CD4-positive, alpha-beta T cell treated with Interferon alpha-2 for 1 hour (primary cell): ENCODE measurements at regions not wholly inside any gene's neighbourhood (a gene's known extent, or its start where the extent isn't known, plus 50 kb on each side); places are given as distances from the start of the nearest gene placed in this dataset.

Experiments
- DNase-seq, 2 donors: peaks; one replicate each; pipeline ENCODE4 v3.0.0-alpha.2; 2020 to 2022

DNA sequence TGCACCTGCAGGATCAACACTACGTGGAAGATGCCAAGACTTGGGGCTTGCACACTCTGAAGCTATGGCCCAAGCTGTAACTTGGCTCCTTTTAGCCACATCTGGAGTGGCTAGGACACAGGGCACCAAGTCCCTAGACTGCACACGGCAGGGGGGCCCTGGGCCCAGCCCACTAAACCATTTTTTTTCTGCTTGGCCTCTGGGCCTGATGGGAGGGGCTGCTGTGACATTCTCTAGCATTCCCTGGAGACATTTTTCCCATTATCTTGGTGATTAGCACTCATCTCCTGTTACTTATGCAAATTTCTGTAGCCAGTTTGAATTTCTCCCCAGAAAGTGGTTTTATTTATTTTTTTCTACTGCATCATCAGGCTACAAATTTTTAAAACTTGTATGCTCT is 1080.7 kb downstream of the LRFN5 start:
- no peak for DNase-seq

DNA sequence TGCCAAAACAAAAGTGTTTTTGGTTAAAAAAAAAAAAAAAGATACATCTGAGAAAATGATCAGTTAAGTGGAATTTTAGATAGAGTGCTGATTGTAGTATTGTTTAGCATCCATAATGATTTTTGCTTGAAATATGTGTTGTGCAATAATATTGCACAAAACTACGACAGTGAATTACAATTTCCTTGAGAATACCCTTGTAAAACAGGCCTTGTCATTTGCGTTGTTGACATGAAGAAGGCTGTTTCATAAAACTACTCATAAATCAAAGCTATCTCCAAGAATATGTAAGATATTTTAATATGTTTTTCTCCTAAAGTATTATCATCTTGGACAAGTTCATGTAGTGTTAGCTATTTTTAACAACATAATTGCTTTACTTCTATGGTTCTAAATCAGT is 1077.0 kb downstream of the LRFN5 start:
- DNase-seq, result no peak

DNA sequence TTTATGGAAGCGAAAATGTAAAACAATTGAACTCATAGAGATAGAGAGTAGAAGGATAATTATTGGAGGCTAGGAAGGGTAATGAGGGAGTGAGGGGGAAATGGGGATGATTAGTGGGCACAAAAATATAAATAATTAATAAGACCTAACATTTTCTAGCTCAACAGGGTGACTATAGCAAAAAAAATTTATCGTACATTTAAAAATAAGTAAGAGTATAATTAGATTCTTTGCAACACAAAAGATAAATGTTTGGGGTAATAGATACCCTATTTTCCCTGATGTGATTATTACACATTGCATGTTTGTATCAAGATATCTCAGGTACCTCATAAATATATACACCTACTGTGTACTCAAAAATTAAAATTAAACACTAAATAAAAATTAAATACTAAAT is 1070.0 kb downstream of the LRFN5 start:
- DNase-seq, result no peak

DNA sequence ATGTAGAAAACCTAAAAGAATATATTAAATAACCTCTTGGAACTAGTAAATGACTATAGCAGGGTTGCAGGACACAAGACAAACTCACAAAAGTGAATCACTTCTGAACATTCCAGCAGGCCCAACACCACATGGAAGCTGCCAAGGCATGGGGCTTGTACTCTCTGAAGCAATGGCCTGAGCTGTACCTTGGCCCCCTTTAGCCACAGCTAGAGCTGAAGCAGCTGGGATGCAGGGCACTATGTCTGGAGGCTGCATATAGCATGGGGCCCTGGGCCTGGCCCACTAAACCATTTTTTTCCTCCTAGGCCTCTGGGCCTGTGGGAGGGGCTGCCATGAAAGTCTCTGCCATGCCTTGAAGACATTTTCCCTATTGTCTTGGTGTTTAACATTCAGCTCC is 1067.3 kb downstream of the LRFN5 start:
- DNase-seq, result no peak

DNA sequence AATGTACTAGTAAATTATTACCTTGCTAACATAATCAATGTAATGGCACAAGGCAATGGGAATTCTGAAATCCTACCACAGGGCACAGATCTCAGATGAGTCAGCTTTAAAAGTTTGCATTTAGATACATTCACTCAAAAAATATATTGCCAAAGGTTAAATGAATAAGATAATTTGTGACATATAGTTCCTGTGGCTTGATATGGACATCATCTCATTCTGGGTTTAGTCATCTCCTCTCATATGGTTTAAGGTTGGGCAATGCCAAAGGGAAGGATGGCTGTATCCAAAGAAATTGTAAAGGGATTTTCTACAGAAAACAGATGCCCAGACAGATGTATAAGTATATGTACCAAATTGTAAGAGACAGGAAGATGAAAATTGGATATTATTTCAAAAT is 1065.0 kb downstream of the LRFN5 start:
- DNase-seq, result no peak

DNA sequence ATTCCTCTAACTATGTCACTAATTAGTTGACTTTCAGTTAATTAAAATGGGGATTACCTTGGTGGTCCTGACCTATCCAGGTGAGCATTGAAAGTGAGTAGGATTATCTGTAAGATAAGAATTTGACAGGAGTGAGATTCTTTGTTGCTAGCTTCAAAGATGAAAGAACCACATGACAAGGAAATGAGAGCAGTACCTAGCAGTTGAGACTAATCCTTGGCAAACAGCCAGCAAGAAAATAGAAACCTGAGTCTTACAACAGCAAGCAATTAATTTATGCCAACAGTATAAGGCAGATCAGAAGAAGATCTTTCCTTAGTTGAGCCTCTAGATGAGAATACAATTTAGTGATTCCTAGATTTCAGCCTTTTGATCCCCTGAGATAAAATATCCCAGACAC is 1058.4 kb downstream of the LRFN5 start:
- DNase-seq, result no peak

DNA sequence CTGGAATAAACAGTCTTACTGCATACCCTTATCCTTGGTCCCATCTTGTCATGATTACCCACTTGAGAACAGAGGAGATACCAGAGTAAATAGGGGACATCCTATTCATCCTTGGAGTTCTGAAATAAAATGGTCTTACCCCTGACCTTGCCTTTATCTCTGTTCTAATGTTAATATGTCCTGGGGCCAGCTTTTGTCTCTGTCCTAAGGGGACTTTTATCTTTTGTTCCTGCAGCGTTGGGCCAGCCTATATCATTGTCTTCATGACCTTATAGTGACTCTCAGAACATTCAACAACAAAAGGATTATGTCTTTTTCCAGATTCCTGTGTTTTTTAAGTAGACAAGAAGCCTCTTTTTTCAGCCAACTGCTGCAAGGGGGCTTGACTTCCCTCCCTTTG is 1057.5 kb downstream of the LRFN5 start:
- DNase-seq, result no peak

DNA sequence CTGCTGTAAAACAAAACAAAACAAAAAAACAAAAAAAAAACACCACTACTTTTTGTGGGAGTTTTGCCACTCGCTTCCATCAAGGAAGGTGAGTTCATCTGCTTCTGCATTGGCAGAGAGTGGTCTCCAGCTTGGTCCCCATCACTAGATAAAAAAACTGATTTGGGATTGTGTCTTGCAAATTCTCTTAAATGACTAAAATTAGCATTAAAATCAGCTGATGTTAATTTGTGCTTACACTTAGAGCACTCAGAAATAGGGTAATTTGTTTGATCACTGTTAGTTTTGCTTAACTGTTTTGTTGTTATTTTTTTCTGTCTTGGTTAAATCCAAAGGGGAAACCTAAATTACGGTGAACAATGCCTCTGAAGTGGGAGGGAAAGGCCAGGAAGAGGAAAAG is 1048.0 kb downstream of the LRFN5 start:
- no peak for DNase-seq

DNA sequence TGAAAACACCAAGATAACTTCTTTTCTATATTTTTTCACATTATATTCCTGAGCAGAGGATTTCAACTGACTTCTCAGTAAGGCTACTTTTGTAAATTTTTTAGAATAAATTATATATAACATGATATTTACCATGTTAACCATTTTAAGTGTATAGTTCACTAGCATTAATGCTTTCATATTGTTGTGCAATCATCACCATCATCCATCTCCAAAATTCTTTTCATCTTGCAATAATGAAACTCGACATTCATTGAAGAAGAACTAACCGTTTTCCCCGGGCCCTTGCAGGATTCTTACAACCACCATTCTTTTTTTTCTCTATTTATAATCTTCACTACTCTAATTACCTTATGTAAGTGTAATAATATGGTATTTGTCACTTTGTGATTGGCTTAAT is 1036.1 kb downstream of the LRFN5 start:
- no peak for DNase-seq

DNA sequence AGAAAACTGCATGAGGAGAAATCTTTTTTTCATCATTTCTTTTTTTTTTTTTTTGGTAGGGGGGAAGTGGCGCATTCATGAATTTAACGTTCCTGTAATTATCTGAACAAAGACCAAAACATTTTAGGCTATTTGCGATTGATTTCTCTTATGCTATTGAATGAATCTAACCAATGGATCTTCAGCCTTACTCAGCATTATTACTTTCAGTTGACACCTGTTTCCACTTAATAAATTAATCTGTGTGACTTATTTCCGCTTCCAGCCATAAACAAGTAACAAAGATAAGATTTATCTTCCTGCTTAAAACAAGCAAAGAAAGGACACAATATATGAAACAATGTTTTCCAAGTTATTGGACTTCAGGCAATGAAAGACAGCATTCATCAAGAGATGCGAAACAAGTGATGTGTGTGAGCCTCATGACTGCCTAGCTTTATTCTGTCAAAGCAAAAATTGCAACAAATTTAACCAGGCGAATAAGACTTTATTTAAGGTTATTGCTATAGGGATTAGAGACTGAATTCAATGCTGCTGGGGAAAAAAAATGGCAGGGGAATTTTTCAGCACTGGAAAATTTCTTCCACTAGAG is 1026.9 kb downstream of the LRFN5 start:
- no peak for DNase-seq

DNA sequence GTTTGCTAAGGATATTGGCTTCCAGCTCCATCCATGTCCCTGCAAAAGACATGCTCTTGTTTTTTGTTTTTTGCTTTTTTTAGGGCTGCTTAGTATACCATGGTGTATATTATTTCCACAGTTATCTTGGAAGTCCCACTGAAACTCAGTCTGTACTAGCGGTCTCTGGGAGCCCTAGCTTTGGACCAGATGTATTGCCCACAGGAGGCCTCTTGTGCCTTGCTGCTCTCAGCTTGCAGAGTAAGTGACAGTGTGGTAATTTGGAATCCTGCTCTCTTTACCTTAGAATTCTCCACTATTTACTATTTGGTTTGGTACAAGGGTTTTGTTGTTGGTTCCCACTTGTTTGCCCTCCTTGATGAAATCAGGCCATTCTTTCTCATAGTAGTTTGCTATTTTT is 1022.9 kb downstream of the LRFN5 start:
- no peak for DNase-seq

DNA sequence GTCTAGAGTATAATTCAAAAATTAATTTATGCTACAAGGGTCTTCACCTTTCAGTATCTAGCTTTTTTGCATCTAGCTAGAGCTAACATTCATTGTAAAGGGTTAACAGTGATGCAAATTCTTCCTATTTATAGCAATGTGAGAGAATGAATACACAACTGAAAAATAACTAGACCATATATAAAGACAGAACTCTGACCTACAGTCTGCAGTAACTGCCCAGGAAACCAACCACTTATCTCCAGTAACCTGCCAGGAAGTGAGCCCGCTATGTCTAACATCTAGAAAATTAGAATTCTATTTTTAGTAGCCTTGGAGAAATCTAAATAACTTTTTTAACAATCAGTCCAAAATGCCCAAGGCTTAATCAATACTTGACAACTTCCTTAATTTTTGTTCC is 1021.9 kb downstream of the LRFN5 start:
- no peak for DNase-seq

DNA sequence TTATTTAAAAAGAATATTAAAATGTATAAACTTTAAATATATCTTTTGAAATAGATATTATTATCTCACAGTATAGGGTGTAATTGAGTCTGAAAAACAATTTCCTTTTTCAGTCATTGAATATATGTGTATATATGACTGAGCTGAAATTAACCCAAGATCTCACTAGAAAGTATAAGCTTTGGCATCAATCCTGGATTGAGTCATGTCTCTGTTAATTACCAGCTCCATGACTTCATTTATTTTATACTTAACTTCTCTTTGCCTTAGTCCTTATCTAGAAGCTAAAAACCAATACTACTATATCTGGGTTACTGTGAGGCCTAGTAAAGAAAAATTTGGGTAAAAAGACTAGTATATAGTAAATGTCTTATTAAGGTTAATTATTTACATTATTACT is 1020.3 kb downstream of the LRFN5 start:
- no peak for DNase-seq

DNA sequence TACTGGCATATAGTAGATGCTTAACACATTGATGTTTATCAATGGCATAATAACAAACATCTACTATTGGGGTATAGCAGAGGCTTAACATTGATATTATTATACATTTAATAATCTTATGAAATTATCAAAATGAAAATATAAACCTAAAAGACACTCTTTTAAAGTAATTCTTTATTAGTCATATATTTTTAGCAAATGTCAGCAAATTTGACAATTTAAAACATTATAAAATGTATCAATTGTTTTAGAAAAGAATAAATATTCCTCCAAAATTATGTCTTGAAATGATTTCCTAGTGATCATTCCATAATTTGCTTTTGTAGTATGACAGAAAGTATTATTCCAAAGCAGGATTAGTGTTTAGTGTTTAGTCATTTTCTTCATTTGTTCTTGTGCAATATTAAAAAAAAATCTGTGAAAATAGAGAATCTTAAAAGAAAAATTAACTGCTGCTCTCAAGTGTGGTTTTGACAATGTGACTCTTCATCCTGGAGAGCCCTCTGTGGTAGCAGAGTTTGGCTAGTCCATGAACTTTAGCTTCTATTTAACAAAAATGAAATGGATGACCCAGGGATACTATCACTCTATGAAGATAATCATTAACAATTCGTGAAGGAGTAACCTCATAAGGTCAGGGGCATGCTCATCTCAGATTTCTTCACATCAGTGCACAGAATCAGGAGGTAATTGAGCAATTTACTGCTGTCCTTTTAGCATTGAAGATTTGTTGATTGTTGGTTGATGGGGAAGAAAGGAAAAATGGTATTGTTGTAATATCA is 1018.5 kb downstream of the LRFN5 start:
- no peak for DNase-seq

DNA sequence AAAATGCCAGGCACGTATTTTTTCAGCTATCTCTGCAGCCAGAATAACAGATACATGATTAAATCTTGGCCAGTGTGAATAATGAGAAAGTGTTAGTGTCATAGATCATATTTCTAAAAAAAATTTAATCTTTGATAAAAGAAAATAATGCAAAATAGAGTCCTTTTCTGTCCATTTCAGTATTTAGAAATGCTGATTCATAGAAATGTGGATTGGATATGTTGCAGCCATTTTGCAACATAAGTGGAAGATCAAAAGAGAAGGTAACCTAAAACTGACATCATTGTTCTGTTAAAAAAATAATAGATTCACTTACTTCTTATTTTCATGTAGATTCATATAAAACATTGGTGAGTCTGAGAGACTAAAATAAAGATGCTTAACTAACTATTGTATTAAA is 1010.3 kb downstream of the LRFN5 start:
- no peak for DNase-seq

DNA sequence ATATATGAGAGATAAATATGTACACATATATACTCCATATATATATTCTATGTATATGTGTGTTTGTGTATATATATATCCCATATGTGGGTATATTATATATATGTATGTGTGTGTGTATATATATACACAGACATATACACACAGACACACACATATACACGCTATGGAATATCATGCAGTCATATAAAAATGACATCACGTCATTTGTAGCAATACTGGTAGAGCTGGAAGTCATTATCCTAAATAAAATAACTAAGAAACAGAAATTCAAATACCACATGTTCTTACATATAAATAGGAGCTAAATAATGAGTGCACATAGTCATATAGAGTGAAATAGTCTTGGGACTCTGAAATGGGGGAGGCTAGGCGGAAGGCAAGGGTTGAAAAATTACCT is 1000.2 kb downstream of the LRFN5 start:
- DNase-seq, result no peak

DNA sequence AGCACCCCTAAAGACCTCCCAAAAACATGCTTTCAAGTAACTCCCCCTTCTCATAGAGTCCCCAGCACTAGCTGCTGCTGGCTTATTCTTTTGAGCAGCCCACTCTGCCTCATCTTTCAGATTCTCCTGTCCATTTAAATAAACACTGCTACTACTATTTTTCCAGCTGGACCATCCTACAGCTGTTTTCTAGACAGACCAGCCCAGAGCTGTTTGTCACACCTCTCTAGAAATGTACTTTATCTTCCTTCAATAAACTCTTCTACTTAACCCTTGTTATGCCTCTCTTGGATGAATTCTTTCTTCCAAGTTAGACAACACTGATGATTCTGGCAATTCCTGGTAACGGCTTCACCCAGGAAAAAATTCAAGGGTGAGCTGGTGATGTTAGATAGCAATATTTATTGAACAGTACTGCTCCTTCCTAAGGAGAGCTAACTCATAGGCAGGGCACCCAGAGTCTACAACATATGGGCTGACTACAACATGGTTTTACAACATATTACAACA is 995.7 kb downstream of the LRFN5 start:
- no peak for DNase-seq

DNA sequence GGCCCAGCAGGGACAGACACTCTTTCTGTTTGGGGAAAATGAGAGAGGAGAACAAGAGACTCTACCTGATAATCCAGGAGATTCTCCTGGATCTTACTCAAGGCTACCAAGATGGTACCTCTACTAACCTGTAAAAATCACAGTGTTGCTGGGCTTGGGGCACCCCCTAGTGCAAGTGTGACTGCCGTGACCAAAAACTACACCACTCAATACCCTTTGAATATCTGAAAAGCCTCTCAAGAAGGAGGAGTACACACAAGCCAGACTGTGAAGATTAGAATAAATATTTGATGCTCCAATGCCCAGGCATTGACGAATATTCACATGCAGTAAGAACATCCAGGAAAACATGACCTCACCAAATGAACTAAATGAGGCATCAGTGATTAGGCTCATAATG is 965.4 kb downstream of the LRFN5 start:
- DNase-seq, result no peak

DNA sequence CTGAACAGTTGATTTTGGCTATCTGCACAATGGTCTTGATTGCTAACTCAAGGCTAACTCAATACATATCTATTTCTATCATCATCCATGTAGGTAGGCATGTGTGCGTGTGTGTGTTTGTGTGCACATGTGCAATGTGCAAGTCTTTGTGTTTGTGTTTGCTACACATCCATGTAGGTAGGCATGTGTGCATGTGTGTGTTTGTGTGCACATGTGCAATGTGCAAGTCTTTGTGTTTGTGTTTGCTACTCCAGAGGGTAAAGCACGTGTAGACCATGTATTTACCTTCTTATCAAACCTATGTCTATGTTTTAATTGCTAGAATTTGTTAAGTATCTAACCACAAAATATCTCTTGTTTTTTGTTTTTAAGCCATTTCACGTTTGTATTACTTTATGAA is 962.6 kb downstream of the LRFN5 start:
- no peak for DNase-seq

DNA sequence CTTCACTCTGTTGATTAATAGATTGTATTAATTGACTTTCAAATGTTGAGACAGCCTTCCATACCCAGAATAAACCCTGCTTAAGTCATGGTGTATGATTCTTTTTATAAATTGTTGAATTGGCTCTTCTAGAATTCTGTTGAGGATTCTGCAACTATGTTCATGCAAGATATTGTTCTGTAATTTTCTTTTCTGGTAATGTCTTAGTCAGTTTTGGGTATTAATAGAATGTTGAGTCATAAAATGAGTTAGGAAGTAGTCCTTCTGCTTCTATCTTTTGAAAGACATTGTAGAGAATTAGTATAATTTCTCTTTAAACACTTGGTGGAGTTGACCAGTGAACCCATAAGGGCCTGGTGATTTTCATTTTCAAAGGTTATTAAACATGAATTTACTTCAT is 958.9 kb downstream of the LRFN5 start:
- DNase-seq, result no peak

DNA sequence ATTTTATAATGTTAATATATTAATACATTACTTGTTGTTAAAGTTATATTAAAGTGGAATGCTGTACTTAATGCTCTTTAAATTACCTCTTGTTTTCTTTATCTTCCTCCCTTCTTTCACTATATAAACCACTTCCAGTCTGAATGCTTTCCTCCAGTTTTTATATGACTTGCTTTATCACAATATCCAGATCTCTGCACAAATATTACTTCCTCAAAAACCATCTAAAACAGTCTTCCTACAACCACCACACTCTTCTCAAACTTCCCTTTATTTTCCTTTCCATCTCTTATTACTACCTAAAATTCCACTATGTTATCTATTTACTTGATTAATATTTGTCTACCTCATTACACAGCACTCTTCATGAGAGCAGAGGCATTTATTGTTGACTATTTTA is 956.6 kb downstream of the LRFN5 start:
- no peak for DNase-seq

DNA sequence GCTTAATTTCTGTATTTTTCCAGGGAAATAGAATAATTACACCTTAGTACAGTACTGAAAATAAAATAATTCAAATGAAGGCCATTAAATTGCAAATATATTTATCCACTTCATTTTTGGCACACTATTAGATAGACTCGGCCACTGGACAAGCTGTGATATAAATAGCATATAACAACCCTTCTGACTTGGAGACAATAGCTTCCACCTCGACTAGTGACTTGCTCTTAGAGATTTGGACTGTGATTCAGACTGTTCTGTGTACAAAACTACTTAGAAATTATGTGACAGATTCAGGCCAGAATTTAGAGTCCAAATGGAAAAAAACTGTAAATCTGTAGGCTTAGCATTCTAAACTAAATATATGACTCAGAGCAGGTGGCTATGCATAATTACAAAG is 949.9 kb downstream of the LRFN5 start:
- DNase-seq, result no peak

DNA sequence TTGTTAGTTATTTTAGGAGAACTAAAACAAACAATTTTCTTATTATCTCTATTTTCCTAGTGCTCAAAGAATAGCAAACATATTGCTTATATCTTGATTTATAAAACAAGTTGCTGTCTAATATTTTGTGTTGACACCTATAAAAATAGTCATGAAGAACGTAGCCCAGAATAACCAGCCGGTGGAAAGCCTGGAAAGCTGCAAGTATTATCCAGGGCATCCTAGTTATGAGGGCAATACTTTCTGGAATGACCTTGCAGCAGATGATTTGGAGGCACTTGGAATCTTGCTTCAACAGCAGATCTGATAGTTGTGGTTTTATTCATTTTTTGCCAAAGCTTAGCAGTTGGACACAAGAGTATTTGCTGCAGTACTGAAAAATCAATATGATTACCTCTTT is 948.7 kb downstream of the LRFN5 start:
- no peak for DNase-seq

DNA sequence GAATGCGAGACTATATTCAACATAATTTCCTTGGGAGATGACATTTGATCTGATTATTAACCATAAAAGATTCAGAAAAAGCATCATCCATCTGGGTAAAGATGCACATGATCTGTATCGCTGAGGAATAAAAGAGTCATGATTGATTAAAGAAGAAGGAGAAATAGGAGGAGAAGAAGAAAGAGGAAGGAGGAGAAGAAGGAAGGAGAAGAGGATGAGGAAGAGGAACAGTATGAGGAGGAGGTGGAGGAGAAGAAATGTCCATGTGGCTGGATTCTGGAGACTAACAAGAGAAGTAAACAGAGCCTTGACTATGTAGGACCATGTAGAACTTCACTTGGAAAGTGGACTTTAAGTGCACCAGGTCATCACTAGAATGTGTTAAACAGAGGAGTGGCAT is 947.4 kb downstream of the LRFN5 start:
- no peak for DNase-seq

DNA sequence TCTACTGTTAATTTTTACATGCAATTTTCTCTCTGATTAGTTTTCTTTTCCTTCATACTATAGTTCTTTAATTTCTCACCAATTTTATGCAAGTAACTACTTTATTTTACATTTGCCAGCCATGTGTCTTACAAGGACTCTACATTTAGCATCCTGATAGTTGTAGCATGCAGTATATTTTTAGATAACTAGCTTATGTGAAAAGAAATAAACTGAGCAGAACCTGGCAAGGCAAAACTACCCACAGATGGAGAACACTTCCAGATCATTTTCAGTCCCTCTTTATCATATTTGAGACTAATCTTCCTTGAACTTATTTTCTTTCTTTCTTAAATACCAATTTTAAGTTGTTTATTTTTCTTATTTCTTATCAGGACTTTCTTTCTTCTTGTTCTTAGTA is 943.6 kb downstream of the LRFN5 start:
- DNase-seq, result no peak
